HG03097 (cell line): ENCODE measurements at regions not wholly inside any gene's neighbourhood (a gene's known extent, or its start where the extent isn't known, plus 50 kb on each side); places are given as distances from the start of the nearest gene placed in this dataset.
"Not testable (repeated sequence)": the region's sequence is repeated elsewhere in the genome, so short reads cannot be mapped to it uniquely, and the experiment has no call there.

Source experiments
- ATAC-seq: cut with Tn5 transposase; IDR thresholded peaks from one replicate; pipeline ENCODE4 v1.9.1; 2021; ENCODE audit not compliant: unreplicated experiment, low FRiP score

DNA sequence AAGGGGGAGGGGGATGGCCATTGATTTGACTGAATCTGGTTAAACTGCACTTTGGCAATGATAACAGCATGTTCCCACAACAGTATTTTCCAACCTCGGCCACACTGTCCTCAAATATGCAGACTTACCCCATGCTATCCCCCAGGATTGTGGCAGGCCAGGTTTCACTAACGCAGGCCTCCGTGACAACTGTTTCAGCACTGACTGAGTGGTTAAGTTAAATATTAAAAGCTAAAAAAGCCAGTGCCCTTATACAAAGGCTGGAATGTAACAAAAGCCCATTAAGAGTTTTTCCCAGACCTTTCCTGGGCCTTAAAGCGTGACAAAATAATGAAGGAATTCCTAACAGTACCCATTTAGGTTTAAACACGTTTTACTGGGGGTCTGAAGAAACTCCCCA is 202.9 kb downstream of the USP25 start:
- ATAC-seq, result no peak

DNA sequence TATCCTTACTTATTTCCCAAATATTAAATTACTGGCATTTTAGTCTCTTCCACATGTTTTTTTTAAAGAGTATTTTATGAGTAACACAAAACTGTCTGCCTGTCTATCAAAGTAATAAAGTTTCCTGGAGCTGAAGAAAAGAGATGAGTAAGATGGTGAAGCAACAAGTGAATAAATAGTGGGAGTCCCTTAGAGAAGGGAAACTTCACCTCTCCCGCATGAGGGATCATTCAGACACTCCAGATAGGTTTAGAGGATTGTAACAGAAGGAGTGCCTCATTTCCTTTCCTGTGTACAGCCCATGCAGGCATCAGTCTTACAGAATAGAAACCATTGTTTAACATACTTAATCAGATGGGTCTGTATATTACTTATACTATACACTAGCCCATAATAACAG is 205.7 kb downstream of the USP25 start:
- ATAC-seq, result no peak

DNA sequence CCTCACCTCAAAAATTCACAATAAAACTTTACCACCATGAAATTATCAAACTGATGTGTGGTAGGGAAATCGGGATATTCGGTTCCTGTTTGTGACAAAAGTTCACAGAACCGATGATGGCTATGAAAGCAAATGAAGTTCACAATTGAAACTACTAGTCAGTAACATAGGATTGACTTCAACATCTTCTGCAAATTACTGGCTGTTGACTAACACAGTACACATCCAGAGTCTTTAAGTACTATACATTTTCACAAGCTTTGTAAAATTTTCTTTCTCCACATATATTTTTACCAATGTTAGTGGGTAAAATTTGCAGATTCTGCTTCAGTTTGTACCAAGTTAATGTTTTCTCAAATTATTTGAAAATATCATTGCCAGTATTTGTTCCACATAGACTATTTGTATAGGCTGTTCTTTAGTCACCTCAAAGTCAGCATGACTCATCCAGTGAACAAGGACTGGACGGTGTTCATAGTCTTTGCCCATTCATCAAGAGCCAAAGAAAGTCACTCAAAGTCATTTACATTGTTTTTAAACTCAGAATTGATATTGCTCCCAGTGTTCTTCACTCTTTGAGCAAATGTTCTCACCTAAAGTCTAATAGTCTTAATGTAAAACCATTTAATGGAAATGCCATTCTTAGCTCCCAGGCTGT is 213.4 kb downstream of the USP25 start:
- ATAC-seq, result no peak

DNA sequence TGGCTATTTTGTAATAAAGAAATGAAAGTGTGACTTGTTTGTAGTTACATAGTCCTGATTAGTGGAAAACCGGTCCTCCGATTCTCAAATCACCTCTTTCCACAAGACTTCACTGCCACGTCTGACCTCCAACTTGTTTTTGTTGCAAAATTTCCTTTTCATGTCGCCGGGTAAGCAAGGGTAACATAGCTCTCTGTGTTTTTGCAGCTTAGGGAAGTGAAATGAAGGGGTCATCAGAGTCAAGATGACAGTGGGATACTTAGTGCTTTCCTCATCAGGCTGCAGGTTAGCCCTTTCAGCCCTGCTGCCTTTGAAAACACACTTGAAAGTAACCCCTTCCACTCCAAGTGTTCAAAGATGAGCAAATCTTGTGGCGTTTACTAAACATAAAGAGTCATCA is 217.9 kb downstream of the USP25 start:
- ATAC-seq, result no peak

DNA sequence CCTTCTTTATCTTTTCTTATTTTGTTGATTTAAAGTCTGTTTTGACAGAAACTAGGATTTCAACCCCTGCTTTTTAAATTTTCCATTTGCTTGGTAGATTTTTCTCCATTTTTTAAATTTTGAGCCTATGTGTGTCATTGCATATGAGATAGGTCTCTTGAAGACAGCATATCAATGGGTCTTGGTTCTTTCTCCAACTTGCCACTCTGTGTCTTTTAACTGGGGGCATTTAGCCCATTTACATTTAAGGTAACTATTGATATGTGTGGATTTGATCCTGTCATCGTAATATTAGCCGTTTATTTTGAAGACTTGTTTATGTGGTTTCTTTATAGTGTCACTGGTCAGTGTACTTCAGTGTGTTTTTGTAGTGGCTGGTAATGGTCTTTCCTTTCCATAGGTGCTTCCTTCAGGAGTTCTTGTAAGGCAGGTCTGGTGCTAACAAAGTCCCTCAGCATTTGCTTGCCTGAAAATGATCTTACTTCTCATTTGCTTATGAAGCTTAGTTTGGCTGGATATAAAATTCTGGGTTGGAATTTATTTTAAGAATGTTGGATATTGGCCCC is 223.9 kb downstream of the USP25 start:
- ATAC-seq, result no peak

DNA sequence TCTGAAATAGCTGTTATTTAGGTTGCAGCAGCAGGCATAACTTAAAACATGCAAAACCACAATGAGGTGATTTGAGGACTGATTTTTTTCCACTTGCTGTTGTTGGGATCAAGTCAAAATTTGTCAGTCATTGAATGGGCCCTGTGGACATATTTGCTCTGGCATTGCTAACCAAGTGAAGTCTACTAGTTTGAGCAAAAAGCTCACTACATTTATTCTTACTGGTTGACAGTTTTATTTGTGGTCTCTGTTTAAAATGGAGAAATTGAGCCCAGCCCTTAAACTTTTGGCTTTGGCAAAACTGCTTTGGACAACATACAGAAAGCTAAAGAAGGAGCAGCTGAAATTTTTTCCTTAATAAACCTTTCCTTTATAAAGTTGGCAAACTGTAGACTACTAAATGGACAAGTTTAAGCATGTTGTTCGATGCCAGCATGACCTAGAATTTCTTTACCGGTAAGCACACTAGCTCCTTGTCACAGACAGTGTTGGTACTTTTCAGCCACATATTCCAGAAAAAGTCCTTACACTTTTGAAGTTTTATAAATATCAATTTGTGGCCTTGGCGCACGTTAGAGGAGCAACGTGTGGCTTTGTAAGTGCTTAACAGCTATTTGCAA is 234.6 kb downstream of the USP25 start:
- ATAC-seq, result no peak

DNA sequence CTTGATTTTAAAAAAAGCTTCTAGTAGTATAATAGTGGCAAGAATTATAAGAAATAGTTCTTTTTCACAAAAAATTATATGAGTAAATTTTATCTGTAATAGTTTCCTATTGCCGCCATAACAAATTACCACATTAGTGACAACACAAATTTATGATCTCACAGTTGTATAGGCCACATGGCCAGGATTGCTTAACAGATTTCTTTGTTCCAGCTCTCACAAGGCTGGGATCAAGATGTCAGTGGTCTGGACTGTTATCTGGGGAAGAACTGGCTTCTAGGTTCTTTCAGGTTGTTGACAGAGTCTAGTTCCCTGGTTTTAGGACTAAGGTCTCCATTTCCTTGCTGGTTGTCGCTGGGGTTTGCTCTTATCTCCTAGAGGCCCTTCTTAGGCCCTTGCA is 236.4 kb downstream of the USP25 start:
- ATAC-seq, result no peak

DNA sequence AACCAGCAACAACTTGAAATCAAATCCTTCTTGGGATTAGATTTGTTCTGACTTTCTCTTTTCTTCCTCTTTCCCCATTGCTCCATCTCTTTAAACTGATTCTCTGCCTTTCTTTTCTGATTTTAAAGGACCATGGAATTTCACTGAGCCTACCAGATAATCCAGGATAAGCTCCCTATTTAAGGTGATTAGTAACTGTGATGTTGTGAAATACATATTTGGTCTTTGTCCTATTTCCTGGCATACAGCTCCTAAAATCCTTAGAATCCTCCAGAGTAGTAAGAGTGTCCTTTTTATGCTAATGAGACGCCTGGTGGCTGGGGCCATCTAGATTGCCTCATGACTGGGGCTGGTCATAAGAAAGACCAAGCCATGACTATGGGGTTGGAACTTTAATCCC is 236.9 kb downstream of the USP25 start:
- ATAC-seq, result no peak

DNA sequence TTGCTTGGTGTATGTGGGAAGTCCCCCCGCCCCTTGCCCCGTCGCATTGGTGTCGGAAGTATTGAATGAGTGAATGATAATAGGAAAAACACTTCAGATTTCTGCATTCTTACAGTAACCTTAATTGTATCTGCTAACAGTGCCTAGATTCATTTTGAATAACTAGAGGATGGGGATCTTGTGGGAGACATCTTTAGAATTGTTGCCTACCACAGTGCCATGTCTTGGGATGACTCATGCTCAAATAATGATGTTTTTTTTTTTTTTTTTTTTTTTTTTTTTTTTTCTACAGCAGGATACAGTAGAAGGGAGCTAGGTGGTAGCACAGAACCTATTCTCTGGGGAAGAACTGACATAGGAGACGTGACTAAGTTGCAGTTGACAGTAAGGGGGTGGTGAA is 237.9 kb downstream of the USP25 start:
- no peak for ATAC-seq

DNA sequence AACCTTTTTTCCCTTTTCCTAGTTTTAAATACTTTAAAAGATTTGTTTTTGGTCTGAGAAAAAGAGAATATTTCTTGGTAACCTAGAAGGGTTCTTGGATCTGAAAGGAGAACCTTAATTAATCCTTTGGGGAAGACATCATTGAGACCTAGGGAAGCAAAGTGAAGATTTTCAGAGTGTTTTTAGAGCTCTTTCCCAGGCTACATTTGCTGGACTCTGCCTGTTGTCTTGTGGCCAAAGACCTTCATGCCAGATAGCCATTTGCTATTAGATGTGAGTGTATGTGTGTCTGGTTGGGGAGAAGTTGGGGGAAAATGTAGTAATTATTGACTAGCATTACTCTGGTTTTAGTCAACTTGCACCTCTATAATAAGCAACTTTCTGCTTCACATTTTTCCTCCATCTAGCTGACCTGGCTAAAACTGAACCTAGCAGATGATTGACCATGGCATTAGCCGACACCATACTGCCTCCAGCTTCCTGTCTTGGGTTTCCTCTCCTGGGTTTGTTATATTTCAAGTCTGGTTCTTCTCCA is 239.1 kb downstream of the USP25 start:
- ATAC-seq, result no peak

DNA sequence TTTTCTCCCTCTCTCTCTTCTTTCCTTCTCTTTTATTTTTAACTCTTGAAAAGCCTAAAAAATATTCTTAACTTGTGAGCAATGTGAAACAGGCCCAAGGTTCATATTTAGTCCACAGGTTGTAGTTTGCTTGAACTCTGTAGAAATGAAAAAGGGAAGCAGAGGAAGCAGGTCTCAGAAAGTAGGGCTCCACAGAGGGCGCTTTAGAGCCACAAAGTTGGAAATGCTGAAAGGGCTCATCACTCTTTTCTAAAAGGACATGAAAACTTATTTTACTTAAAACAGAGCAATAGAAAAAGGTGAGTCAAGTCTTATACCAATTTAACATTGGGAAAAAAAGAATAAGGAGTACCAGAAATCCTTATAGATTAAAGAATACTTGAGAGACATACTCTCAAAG is 247.0 kb downstream of the USP25 start:
- ATAC-seq, result no peak

DNA sequence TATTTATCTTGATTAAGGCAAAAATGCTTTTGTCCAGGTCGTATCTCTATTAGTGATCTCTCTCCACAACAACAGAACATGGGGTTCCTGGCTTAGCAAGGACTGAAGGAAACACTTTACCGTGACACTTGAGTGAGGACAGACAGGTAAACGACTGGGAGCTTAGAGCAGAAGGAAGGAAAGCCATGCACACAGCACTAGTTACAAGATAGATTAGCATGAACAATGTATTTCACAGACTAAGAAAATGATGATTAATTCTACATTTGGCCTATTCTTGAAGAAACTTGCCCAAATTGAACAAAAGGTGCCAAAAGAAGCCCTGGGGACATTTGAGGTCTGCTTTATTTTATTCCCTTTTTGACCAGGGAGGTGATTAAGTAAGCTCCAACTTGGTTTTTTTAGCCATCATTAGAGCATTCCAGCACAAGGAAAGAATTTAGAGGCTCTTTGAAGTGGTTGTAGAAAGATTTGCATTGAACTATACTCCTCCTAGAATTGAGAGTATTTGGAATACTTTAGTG is 248.5 kb downstream of the USP25 start:
- ATAC-seq, result no peak

DNA sequence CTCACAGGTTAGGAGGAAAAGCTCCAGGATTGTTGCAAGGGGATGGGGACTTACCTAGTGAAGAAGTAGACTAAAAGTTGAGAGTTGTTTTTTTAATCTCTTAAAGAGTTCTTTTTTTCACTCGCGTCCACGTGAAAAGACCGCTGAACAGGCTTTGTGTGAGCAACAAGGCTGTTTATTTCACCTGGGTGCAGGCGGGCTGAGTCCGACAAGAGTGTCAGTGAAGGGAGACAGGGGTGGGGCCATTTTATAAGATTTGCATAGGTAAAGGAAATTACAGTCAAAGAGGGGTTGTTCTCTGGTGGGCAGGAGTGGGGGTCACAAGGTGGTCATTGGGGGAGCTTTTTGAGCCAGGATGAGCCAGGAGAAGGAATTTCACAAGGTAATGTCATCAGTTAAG is 249.7 kb downstream of the USP25 start:
- not testable (repeated sequence) for ATAC-seq

DNA sequence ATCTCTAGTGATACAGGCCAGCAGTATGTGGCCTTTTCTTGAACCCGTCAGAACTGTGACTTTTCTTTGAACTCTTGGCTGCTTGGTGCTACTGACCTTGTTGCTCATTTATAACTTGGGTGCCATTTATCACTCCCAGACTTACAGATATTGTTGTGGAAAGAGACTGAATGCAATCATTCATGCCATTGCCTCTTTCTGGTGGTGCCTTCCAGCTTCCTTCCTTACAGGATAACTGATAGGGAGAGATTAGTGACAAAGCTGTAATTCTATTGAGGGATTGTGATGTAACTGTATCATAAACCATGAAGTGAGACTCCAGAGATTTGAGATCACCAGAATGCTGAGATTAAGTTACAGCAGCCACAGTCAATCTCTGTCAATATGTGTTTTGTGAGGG is 256.5 kb downstream of the USP25 start:
- ATAC-seq, result no peak

DNA sequence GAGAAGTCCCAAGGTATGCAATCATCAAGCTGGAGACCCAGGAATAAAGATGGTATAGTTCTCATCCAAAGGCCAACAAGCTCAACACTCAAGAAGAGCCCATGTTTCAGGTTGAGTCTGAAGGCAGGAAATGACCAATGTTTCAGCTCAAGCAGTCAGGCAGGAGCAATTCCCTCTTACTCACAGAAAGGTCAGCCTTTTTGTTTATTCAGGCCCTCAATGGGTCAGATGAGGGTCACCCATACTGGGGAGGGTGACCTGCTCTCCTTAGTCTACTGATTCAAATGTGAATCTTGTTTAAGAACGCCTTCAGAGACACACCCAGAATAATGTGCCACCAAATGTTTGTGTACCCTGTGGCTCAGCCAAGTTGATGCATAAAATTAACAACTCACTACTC is 262.4 kb downstream of the USP25 start:
- no peak for ATAC-seq

DNA sequence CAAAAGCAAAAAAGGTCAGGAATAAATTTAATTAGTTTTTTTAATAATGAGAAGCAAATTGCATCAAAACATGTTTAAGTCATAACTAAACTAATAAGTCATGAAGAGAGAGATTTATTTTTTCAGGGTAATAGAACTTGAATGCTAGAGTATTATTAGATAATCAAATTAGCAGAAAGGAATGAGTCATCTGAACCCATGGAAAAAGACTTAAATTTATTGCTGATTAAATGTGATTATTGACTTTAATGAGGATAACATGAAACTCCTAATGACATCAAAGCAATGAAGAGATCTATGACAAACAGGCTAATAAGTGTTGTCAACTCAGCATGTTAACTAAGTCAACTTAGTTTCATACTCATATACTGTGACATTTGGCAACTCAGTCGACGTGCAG is 264.2 kb downstream of the USP25 start:
- ATAC-seq, result no peak

DNA sequence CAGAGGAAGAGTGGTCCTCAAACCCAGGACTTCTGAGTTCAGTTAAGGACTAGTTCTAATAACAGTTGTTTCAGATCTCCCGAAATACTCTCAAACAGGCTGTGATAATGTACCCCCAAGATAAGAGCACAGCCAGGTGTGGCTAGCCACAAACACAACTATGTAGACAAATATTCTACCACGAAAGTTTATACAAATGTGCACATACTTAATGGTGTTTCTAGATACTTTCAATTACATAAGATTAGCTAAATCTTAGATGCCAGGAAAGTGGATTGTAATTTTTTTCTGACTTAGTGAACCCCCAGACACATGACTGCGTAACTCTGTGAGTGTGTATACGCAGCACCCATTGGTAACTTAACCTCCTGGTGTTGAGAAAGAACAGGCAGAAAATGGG is 270.0 kb downstream of the USP25 start:
- no peak for ATAC-seq

DNA sequence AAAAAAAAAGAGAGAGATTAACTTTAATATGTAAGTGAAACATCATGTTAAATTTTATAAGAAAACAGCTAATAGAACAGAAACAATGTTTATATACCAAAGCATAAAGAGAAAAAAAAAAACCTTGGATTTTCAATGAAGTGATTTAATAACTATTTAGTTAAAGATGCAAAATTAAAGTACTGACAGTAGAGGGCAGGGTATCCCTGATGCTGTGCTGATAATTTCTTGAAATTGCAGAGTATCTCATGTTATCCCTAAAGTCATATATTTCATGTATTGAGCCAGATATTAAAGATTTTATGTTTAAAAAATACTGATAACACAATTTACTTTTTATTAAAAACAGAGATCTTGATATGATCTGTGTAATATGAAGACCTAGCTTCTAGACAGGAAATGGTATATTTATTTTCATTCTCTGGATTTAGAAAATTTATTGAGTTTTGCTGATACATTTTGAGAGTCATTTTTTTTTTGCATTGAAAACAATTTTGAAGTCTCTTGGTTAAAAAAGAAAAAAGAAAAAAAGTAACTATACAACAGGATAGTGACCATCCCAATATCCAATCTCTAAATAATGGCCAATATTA is 273.2 kb downstream of the USP25 start:
- ATAC-seq, result no peak

DNA sequence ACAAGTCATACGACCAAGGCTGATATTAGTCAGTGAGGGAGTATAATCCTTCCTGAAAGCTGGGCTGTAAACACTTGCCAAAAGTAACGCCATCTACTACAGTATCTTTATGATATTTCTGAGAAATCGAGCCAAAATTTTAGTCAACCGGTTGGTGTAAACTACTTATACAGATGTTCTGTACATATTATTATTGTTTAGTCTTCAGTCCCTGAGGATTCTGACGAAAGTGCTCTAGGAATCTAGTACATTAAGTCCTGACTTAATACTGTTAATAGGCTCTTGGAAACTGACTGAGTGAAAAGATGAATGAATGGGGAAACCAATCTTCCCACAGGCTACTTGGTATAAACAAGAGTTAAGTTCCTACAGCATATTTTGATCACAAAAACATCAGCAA is 274.3 kb downstream of the USP25 start:
- ATAC-seq, result no peak

DNA sequence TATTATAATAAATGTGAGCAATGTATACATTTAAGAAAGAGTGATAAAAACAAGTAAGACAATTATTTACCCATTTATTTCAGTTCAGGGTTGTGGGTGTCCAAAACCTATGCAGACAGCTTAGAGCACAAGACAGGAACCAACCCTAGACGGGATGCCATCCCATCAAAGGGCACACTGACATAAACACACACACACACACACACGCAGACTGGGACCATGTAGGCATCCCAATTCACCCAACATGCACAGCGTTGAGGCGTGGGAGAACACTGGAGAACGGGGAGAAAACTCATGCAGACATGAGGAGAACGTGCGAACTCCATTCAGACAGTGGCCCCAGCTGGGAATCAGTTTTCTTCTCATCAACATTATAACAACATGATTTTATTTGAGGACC is 274.7 kb downstream of the USP25 start:
- ATAC-seq, result no peak

DNA sequence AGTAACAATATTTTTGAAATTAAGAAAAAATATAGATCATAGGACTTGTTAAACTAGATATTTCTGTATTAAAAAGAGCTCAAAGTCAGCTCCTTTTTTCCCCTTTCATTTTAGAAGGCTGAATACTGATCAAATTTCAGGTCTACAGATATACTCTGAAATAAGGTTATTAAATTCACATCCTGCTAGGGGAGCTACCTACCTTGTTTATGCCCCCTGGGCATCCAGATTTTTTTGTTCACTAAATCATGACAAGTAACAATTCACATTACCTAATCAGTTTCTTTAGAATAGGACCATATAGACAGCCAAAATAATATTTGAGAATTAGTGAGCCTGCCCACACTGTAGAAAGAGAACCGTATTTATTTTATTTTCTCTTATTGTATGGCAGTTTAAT is 276.2 kb downstream of the USP25 start:
- no peak for ATAC-seq

DNA sequence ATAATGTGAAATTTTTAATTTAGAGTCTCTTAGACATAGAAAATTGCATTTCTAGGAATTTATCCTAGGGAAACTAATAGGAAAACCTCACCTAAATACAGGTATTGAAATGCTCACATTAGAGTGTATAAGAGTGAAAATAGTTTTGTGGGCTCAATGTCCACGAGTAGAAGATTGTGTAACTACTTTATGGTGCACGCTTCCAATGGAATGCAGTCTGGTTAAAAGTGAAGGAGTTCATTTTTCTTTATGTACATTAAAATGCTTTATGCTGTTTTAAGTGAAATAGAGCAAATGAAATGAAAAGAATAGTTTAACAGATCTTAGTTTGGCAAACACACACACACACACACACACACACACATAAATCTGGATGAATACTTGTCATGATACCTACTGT is 278.2 kb downstream of the USP25 start:
- no peak for ATAC-seq
